SK-N-MC (cell line): ENCODE measurements at regions not wholly inside any gene's neighbourhood (a gene's known extent, or its start where the extent isn't known, plus 50 kb on each side); places are given as distances from the start of the nearest gene placed in this dataset.

ENCODE experiments used
- DNase-seq: peaks from one replicate; pipeline ENCODE4 v3.0.0-alpha.2; 2011; ENCODE audit warnings: low read depth, low spot score
- H3K27ac ChIP-seq: fragments of 200-600 bp; sonication (generic); 2 replicates; pipeline ENCODE4 v1.5.1; 2016; ENCODE audit warnings: mixed run types
- H3K36me3 ChIP-seq: fragments of 200-600 bp; sonication (generic); 2 replicates; pipeline ENCODE4 v1.6.1; 2017; ENCODE audit warnings: antibody characterized with exemption, low read length, mixed read lengths; ENCODE audit not compliant: insufficient read depth
- H3K4me3 ChIP-seq: fragments of 200-600 bp; sonication (generic); 2 replicates; pipeline ENCODE4 v1.5.1; 2016
- H3K9ac ChIP-seq: fragments of 200-600 bp; sonication (generic); 2 replicates; pipeline ENCODE4 v1.8.0; 2017; ENCODE audit warnings: mixed run types, mixed read lengths; ENCODE audit not compliant: insufficient read length
- H3K9me3 ChIP-seq: fragments of 200-600 bp; sonication (generic); 2 replicates; pipeline ENCODE4 v1.6.1; 2017; ENCODE audit warnings: low read depth, mild to moderate bottlenecking, antibody characterized with exemption, low read length, moderate library complexity, mixed read lengths
- EZH2 ChIP-seq: fragments of 200-600 bp; sonication (generic); IDR thresholded peaks from one replicate; pipeline ENCODE4 v1.6.1; 2017; ENCODE audit warnings: antibody characterized with exemption
- FOXP2 ChIP-seq: optimal IDR thresholded peaks from 2 replicates; pipeline ENCODE3; 2011; ENCODE audit warnings: mild to moderate bottlenecking, moderate library complexity; ENCODE audit not compliant: insufficient read depth; ENCODE audit errors: extremely low read length, control extremely low read depth
- POLR2AphosphoS5 ChIP-seq: IDR thresholded peaks from 2 replicates; pipeline ENCODE4 v1.6.1; 2012; ENCODE audit warnings: mild to moderate bottlenecking, low read depth, low read length, borderline replicate concordance

- TF ChIP-seq POLR2AphosphoS5 (no peak), EZH2 (no peak), FOXP2 (no peak)
- DNase-seq: no peak
- Histone ChIP-seq H3K27ac (no peak overlapping the region), H3K4me3 (no peak overlapping the region), H3K36me3 (no peaks in the 10 kb centered on the region), H3K9me3 (no peaks in the 10 kb centered on the region), H3K9ac (no peak overlapping the region)
Measured at GRCh38 chr18:61093965-61094364, 239.3 kb upstream of the CDH20 start.

- H3K36me3 ChIP-seq: no peaks in the 10 kb centered on the region
- DNase-seq: no peak
- TF ChIP-seq FOXP2 (no peak), EZH2 (no peak), POLR2AphosphoS5 (no peak)
- no peaks in the 10 kb centered on the region for H3K9me3 ChIP-seq
- no peak overlapping the region for H3K27ac ChIP-seq
- H3K9ac ChIP-seq: no peak overlapping the region
- no peak overlapping the region for H3K4me3 ChIP-seq
Measured at GRCh38 chr18:61096226-61096625, 237.0 kb upstream of the CDH20 start.

GRCh38 chr18:61107113-61107512 is 226.1 kb upstream of the CDH20 start:
- Histone ChIP-seq H3K36me3 (no peaks in the 10 kb centered on the region), H3K4me3 (no peak overlapping the region), H3K27ac (no peak overlapping the region), H3K9me3 (no peaks in the 10 kb centered on the region), H3K9ac (no peak overlapping the region)
- TF ChIP-seq POLR2AphosphoS5 (no peak), EZH2 (no peak), FOXP2 (no peak)
- DNase-seq: no peak

- H3K27ac ChIP-seq: no peak overlapping the region
- no peak overlapping the region for H3K4me3 ChIP-seq
- DNase-seq: no peak
- no peak overlapping the region for H3K9ac ChIP-seq
- no peaks in the 10 kb centered on the region for H3K9me3 ChIP-seq
- H3K36me3 ChIP-seq: no peaks in the 10 kb centered on the region
- no peak for TF ChIP-seq FOXP2
- TF ChIP-seq POLR2AphosphoS5: no peak
- TF ChIP-seq EZH2: no peak
Measured at GRCh38 chr18:61108706-61109105, 224.5 kb upstream of the CDH20 start.

- no peak overlapping the region for H3K9ac ChIP-seq
- no peak for TF ChIP-seq EZH2
- TF ChIP-seq FOXP2: no peak
- no peak for TF ChIP-seq POLR2AphosphoS5
- H3K9me3 ChIP-seq: no peaks in the 10 kb centered on the region
- no peak overlapping the region for H3K27ac ChIP-seq
- no peak overlapping the region for H3K4me3 ChIP-seq
- H3K36me3 ChIP-seq: no peaks in the 10 kb centered on the region
- DNase-seq: no peak
Measured at GRCh38 chr18:61123309-61123708, 209.9 kb upstream of the CDH20 start.

- no peak overlapping the region for H3K4me3 ChIP-seq
- no peak for DNase-seq
- H3K9me3 ChIP-seq: no peaks in the 10 kb centered on the region
- H3K27ac ChIP-seq: no peak overlapping the region
- H3K9ac ChIP-seq: no peak overlapping the region
- TF ChIP-seq FOXP2 (no peak), POLR2AphosphoS5 (no peak), EZH2 (no peak)
- no peaks in the 10 kb centered on the region for H3K36me3 ChIP-seq
Measured at GRCh38 chr18:61127714-61128467, 205.3 kb upstream of the CDH20 start.

- no peak for DNase-seq
- Histone ChIP-seq H3K4me3 (no peak overlapping the region), H3K27ac (no peak overlapping the region), H3K9me3 (no peaks in the 10 kb centered on the region), H3K36me3 (no peaks in the 10 kb centered on the region), H3K9ac (no peak overlapping the region)
- TF ChIP-seq FOXP2 (no peak), EZH2 (no peak)
Measured at GRCh38 chr18:61129001-61129400, 204.2 kb upstream of the CDH20 start.

- H3K9ac ChIP-seq: no peak overlapping the region
- DNase-seq: no peak
- H3K36me3 ChIP-seq: no peaks in the 10 kb centered on the region
- no peaks in the 10 kb centered on the region for H3K9me3 ChIP-seq
- TF ChIP-seq EZH2 (no peak), POLR2AphosphoS5 (no peak), FOXP2 (no peak)
- H3K4me3 ChIP-seq: no peak overlapping the region
- H3K27ac ChIP-seq: no peak overlapping the region
Measured at GRCh38 chr18:61132031-61132430, 201.2 kb upstream of the CDH20 start.

- TF ChIP-seq FOXP2: no peak
- TF ChIP-seq EZH2: no peak
- no peak for TF ChIP-seq POLR2AphosphoS5
- no peaks in the 10 kb centered on the region for H3K36me3 ChIP-seq
- H3K4me3 ChIP-seq: no peak overlapping the region
- H3K9me3 ChIP-seq: no peaks in the 10 kb centered on the region
- DNase-seq: no peak
- no peak overlapping the region for H3K9ac ChIP-seq
- H3K27ac ChIP-seq: no peak overlapping the region
Measured at GRCh38 chr18:61133783-61134182, 199.4 kb upstream of the CDH20 start.
